Ramos (cell line): ENCODE measurements at regions not wholly inside any gene's neighbourhood (a gene's known extent, or its start where the extent isn't known, plus 50 kb on each side); places are given as distances from the start of the nearest gene placed in this dataset.

ENCODE experiments used
- in situ Hi-C: fragments of 300-500 bp; cut with MboI; formaldehyde crosslinking; loops from one replicate; pipeline ENCODE4 v1.14.3; 2022; ENCODE audit warnings: low sequenced_read_pairs; ENCODE audit not compliant: unreplicated experiment

DNA sequence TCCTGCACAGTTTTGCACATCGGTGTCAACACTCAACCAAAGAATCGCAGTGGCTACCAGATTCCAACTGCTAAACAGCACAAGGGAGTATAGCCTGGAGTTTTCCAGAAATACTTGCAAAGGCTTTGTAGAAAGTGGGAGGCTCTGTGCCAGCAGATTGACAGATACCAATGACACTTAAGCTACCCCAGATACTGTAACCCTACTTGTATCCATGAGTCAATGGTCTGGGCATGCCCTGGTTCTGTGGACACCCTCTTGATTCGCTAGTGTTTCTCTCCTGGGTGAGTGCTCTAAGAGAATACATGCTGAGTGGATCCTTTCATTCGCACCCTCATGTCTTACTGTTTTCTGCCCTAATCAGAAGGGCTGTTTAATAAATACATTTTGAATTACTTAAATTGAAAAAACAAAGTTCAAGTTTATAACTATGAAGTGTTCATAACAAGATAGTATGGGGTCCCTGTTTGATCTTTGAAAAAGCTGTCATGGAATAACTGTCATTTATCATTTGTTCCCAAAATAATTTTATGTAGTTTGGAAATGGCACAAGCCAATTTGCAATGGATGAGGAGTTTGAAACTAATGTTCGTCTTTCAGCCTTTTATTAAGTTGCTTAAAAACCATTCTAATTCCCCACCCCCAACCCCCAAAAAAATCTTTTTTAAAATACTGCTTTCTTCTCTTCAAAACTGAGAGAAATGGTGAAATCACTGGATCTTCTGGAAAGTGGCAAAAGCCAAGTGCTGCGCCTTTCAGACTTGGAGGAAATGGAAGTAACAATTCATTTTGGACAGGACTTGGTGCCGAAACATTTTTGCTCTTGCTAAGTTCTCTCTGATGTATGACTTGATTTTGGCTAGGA is 600.5 kb upstream of the TENM4 start:
- in situ Hi-C loops: no loop called here

DNA sequence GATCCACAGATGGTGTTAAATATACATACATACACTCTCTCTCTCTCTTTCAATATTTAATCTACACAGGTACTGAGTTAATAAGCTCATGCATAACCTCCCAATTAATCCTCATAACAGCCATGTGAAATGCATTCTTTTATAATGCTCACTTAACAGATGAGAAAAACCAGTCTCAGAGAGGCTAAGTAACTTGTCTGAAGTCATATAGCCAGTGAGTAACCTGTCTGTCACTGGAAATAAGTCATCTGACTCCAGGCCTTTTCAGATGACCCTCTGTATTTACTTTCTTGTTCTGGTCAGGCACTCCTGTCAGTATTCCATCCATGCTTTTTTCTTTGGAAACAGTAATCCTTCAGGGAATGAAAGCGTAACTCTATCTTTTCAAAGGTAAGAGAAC is 594.0 kb upstream of the TENM4 start:
- in situ Hi-C loops: no loop called here

DNA sequence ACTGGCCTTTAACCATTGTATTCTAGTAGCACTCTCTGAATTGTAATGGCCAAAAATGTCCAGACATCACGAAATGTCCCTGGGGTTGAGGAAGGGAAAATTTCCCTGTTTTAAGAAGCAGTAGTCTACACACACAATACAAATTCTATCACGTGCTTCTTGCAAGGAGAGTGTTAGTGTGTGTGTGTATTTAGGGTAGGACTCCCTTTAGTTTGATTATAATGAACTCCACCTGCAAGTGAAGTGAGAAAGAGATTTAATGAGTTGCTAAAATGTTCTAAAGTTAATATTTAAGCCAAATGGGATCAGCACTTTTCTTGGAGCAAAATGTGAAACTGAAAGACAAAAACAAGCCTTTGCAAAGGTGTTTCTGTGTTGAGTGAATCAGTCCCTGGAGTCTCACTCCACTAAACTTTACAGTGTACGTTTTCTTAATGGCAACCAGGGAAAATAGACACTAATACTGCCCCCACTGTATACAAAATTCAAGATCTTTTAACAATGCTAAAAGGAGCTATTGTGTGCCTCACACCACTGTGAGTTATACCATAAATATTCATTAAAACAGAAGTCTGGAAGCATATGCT is 590.3 kb upstream of the TENM4 start:
- in situ Hi-C loops: no loop called here

DNA sequence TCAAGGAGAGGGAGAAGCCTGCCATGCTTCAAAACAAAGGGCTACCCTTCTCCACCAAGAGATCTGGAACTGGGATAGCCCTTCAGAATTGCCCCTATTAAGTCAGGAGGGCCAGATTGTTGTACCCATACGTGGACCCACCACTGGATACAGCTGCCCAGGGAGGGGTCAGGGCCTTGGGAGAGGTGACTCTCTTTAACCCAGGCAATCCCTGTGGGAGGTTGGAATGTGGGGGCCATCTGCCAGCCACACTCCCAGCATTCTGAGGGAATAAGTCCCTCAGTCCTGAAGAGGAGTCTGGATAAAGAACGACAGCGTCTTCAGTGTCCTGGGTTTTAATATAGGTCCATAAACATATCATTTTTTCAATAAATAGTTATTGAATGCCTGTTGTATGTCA is 588.2 kb upstream of the TENM4 start:
- in situ Hi-C loops: no loop called here

DNA sequence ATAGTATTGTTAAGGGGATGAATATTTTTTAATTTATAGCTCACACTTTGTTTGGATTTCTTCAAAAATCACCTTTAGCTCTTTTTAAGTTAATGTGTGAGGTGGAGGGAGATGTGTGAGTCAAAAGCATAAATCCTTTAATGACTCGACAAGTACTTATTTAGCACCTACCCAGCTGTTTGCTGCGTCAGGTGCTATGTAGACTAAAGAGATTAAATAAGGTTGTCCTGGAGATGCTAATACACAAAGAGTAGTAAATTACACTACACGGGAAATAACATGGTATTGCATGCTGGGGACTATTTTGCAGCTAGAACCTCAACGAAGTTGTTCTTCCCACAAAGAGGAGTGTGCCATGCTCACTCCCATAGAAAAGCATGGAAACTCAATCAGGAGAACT is 583.3 kb upstream of the TENM4 start:
- in situ Hi-C loops: no loop called here

DNA sequence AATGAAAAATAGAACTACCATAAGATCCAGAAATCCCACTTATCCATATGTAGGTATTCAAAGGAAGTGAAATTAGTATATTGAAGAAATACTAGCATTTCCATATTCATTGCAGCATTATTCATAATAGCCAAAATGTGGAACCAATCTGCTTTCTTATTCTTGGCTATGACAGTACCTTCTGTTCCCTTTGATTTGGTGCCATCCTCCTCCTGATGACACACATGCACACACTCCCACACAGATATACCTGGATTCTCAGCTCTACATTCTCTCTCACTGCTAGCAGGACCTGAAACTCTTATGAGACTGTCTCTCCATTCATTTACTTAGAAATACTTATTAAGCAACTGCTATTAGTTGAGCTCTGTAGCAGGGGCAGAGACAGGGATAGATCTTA is 582.6 kb upstream of the TENM4 start:
- in situ Hi-C loops: no loop called here

DNA sequence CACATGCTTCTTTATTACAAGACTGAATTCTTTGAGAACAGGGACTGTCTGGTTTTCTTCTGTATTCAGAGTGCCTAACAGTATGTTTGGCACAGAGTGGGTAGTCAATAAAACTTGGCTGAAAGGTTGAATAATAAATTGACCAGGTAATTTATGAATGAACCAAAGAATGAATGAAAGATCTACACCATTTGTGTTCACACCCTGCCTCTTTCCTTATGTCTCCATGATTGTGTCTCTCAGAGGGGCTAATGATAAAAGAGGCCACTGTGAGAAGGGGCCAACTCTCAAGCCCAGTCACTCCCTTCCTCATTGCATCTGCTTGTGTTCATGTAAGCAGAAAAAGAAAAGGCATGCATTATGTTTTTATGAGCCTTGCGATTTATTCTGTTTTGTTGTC is 569.7 kb upstream of the TENM4 start:
- in situ Hi-C loops: no loop called here

DNA sequence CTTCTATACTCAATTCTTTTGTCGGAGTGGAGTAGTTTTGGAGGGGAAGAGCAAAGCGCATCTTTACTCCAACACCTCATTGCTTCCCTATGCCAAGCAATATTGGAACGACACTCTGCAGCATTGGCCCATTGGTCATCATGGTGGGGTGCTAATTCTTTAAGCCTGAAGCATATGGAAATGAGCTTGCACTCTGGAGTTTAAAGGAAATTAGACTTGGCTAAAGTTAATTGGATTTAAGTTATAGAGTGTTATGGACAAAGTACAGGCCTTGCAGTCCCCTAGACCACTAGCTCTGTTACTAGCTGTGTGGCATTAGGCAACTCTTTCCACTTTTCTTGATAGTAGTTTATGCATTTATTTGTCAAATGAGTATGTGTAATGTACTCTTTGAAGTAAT is 568.3 kb upstream of the TENM4 start:
- in situ Hi-C loops: no loop called here

DNA sequence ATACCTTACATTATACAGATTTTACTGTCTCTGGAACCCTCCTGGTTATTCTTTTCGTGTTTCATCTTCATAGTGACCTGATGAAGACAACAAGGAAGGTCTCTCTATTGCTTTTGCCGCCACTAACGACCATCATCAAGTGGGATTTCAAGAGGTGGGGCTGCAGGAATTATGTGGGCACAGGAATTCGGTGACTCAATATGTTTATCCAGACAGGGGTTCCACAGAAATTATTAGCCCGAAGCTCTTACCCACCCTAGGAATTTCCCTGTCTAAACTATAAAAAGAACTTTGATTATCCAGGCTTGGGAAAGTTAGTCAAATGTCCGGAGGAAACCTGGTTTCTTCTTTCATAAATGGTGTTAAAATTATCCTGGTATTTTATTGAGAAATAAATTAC is 566.8 kb upstream of the TENM4 start:
- in situ Hi-C loops: no loop called here

DNA sequence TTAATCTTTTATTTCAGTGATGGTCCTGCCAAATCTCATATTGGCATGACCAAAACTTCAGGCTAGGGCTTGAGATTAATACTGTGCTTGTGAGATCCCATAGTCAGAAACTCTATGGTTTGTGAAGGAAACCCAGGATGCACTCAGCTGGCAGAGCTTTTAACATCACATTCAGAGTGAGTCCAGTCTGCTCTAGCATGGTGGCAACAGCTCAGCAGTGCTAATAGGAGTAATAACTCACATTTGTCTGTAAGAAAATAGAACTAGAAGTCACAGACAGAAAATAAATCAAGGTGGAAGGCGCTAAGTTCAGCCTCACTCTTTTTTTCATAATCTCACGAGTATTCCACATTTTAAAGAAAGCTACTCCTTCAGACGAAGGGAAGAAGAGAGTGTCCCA is 549.3 kb upstream of the TENM4 start:
- in situ Hi-C loops: no loop called here

DNA sequence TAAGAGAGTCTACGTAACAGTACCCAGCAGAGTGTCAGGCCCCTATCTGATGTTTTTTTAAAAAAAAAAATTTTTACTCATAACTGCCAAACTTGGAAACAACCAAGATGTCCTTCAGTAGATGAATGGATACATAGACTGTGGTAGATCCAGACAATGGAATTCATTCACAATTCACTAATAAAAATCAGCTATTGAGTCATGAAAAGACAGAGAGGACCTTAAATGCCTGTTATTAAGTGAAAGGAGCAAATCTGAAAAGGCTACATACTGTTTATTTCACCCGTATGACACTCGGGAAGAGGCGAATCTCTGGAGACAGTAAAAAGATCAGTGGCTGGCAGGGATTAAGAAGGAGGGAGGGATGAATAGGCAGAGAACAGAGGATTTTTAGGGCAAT is 541.4 kb upstream of the TENM4 start:
- in situ Hi-C loops: no loop called here

DNA sequence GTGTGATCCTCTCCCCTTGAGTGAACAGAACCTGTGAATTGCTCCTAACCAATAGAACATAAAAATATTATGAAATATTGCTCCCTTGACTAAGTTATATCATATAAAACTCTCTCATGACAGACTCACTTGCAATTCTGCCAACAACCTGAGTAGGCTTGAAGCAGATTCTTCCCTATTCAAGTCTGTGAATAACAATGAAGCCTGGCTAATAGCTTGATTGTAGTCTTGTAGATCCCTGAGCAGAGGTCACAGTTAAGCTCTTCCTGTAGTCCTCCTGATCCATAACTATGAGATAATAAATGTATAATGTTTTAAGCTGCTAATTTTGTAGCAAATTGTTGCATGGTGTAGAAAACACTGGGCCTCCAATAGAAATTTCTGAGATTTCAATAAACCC is 540.1 kb upstream of the TENM4 start:
- in situ Hi-C loops: no loop called here

DNA sequence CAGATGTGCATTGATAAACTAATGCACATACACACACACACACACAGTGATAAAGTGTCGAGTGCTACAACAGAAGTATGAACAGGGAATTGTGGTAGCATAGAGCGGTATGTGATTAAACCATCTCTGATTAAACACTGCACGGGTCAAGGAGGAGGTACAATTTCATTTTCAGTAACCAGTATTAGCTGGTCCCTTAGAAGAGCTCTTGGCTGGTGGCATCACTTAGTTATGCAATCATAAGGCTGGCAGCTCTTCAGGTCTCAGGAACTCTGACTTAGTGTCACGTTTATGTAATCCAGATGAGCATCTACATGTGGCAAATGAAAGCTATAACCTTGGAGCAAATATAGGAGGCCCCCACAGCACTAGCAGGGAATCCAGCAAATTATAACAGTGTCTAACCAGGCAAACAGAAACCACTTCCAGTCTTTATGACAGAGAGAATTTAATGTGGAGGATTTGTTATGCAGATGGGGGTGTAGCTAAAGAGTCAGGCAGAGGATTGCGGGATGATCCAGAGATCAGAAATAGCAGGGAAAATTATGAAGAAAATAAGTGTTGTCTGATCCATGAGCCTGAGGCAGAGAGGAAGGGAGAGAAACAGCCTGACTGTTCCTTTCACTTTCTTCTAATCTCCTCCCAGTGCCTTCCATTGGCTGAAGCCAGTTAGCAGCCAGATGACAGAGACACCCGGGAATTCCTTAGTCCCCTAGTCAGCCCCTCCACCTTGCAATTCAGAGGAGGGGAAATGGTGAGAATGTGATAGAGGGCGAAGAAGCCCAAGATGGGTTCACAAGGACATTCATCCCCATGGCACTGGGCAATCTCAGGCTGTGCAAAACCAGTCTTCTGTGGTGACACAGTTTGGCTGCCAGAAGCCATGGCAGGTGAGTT is 533.1 kb upstream of the TENM4 start:
- in situ Hi-C loops: no loop called here

DNA sequence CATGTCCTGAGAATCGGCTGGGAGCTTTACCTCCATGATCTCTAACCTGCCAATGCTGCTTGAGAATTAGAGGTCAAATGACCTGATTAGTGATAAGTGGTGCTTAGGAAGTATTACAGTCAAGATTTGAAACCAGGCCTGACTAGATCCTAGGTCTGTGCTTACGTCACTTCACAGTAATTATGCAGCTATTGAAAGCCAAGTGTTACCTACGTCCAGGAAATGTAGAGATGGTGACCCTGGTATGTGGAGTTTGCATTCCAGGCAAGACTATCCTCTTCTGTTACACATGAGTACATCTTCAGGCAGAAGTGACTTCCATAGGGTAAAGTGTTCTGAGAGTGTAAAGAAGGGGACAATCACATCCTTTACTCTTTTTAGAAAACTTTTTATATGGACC is 530.4 kb upstream of the TENM4 start:
- in situ Hi-C loops: no loop called here

DNA sequence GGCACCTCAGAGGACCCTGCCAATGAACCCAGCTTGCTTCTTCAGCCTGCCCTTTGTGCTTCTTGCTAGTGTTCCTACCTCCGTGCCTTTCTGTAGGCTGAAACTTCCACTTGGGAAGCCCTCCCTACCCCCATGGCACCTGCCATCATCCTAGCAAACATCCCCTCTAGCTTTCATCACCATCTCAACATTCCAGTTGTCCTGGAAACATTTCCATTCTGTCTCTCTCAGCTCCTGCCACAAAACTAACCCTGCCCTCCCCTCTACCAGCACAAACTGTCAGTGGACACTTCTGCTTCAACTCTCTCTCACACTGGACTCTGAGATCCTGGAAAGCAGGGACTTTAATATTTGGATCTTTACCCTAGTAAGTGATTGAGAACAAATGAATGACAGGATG is 525.8 kb upstream of the TENM4 start:
- in situ Hi-C loops: no loop called here

DNA sequence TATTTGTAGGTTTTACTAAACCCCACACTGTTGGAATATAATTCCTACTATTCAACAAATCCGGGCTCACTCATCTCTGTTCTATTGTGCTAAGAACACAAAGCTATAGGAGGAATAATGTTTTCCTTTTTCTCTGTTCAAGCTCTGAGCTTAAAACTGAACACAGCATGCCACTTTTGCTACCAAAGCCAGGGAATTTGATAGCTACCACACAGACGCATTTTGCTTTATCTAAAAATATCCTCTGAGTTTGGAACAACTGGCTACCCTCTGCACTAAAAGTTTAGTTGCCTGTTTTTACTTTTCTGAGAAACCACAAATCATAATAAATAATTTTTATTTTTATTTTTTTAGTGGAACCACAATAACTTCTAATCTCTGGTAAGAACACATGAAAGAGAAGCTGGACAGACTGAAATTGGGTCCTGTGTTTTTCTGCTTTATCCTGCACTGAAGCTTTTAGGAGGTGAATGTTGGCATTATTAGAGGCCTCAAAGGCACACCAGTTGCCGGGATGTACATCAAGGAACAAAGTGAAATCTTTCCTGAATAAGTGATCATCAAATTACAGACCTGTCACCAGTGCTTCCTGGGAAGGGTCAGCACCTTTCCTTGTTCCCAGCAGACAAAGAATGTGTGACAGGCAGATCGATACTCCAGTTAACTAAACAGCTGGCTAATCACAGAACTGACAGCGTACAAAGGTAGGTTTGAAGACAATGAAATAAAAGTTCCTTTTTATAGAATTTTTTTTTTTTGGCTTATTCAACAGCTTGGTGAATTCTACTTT is 523.2 kb upstream of the TENM4 start:
- in situ Hi-C loops: no loop called here

DNA sequence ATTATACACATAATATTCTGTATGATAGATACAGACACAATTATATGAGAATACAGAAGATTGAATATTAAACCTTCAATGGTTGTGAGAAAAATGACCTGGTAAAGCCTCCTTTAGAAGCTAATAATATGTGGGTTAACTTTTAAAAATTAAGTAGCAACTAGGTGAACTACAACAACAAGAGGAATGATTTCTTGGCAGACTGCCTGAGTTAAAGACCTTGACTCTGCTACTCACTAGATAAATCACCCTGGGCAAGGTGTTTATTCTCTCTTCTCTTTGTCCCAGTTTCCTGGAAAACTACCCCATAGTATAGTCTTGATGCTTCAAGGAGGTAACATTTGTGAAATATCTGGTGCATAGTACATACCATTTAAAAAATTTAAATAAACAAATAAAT is 519.6 kb upstream of the TENM4 start:
- in situ Hi-C loops: no loop called here

DNA sequence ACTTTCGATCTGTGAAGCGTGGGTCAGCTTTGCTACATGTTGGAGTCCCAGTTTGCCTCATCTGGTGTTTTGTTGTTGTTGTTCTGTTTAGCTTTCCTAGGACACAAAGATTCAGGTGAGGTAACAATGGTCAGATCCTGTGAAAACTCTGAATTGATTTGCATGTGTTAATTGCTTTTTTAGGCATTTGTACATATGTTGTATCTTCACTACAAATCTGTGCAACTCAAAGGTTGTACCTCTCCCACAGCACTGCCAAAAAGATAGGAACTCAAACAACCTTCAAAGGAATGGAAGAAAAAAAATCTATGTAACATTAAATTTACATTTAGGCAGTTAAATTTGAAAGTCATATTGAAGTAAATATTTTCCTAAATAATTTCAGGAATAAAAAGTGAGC is 518.5 kb upstream of the TENM4 start:
- in situ Hi-C loops: no loop called here

DNA sequence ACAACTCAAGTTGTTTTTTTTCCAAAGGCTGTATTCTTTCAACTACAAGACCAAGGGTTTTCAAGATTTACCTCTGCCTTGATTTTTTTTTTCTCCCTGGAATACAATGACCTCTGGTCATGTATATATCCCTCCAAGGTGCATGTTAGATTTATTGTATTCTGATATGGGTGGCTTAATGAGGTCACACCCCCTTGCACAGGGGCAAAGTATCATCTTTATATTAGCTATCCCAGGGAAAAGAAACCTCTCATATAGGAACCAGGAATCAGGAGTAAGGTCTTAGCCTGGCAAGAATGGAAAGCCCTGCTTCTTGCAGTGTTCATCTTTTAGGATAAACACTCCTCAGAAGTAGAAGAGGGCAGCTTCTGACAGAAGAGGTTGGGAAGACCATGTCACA is 516.9 kb upstream of the TENM4 start:
- in situ Hi-C loops: no loop called here

DNA sequence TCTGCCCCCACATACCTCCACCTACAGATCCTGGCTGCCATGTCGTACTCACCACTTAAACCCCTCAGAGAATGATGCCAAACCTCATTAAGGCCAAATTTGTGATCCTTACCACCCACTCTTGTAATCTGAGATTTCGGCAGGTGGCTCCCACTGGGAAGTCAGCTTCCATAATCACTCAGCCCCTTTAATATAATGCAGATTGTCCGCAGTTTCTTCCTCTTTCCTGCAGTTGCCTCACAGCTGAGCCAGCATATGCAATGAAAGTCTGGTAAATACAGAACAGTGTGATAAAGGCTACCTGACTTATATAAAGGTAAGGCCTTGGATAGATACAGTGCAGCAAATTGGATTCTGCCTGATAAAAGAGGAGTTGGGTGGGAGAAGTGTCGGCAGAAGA is 515.2 kb upstream of the TENM4 start:
- in situ Hi-C loops: no loop called here
